Muscle of back (tissue), 3 donors: ENCODE measurements at regions not wholly inside any gene's neighbourhood (a gene's known extent, or its start where the extent isn't known, plus 50 kb on each side); places are given as distances from the start of the nearest gene placed in this dataset.
"Not testable (repeated sequence)": the region's sequence is repeated elsewhere in the genome, so short reads cannot be mapped to it uniquely, and the experiment has no call there.

ENCODE experiments used
- DNase-seq, 3 donors: peaks; one replicate each; pipeline versions ENCODE4 v3.0.0 to v3.0.0-alpha.2; 2013

DNA sequence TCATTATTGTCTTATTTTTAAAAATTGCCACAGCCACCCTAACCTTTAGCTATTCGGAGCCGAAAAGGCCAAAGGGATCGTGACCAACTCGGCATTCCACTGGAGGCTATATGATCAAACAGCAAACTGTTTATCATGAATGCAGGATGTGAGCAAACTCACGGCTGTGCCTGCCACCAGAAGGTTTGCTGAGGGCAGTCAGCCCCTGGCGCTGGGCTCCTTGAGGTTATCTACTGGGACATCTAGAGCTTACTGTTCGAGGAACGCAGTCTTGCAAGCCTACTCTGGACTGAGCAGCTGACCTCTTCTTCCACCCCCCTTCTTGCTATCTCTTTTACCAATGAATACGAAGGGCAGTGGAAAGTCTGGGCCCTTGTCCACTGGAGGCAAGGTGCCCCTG lies 231.5 kb upstream of the TARS1 start:
- DNase-seq, result no peak

DNA sequence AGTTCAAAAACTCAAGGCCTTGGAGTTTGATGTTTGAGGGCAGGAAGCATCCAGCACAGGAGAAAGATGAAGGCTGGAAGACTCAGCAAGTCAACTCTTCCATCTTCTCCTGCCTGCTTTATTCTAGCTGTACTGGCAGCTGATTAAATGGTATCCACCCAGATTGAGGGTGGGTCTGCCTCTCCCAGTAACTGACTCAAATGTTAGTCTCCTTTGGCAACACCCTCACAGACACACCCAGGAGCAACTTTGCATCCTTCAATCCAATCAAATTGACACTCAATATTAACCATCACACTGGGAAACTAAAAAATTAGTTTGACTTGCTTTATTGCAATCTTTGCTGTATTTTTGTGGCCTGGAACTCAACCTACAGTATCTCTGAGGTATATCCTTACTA lies 230.5 kb upstream of the TARS1 start:
- DNase-seq, result not testable (repeated sequence)

DNA sequence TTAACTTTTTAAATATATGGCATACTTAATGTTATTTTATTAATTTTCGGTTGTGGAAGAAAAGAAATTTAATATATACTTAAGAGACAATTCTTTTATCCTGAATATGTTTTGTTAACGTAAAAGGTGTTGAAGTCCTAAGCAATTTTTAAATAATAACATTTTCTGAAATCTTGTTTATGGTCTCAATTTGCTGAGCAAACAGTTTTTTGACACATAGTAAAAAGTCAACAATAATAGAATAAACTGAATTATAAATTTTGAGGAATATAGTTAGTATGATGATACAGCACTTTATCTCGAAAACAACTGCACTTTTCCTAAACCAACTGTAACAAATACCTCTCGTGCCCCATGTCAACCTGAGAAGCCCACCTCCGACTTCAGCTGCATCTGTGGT lies 229.8 kb upstream of the TARS1 start:
- DNase-seq, result no peak

DNA sequence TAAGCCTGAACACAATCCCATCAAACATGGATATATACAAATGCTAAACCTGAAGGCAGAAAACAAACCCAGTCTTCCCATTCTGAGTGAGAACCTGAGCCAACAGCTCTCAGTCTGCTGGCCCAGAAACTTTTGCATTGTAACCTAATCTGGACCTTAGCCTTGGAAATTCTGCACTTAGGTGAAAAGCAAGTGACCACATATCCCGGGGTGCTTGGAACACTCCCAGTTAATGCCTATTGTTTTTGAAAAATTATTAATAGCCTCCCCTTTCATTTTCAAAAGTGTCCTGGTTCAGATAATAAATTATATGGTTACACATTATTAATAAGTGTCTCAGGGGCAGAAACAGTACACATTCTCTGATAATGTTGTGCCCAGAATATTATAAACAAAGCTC lies 228.3 kb upstream of the TARS1 start:
- no peak for DNase-seq

DNA sequence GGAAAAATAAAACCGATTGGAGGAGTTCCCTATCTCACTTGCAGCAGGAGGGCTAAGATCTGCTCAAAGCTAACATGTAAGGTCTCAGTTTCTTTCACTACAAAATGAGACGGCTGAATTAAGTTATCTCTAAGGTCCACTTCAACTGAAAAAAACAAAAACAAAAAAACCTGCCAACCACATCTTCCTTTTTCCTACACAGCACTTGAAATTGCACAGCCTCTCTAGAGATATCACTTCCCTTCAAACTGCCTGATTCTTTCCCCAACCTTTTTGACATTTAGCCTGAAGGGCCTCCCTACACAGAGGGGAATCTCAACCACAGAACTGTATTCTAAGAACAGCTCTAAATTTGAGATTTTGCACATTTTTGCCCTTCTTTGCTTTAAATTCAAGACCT lies 227.9 kb upstream of the TARS1 start:
- no peak for DNase-seq

DNA sequence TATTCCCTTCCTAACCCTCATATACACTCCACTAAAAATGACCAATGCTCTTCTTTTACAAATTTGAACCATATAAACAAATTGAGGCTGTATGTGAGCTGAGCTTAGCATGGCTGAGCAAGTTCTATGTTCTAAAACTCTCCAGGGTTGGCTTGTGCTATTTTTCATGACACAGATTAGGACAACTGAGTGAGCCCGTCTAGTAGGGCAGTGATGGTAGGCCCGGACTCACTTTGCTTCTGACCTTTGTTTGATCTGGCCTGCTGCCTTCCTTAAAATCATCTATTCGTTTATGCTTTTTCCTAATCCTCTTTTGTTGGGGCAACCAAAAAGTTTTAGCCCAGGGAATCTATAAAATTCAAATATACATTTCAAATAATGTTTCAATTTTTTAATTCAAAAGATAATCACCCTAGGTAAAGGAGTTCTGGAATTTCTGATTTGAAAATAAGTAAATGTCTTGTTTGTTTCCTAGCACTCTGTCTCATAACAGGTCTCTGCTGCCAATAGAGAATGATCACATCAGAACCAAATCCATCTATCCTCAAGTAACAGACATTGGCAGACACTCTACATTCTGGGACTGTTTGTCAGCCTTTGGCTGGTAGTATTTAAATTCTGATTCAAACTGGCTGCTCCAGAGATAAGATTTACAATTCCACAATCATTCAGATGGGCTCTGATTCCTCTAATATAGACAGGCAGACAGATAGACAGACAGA lies 217.0 kb upstream of the TARS1 start:
- DNase-seq, result peak; percentile 33 to 71 (median 49)

DNA sequence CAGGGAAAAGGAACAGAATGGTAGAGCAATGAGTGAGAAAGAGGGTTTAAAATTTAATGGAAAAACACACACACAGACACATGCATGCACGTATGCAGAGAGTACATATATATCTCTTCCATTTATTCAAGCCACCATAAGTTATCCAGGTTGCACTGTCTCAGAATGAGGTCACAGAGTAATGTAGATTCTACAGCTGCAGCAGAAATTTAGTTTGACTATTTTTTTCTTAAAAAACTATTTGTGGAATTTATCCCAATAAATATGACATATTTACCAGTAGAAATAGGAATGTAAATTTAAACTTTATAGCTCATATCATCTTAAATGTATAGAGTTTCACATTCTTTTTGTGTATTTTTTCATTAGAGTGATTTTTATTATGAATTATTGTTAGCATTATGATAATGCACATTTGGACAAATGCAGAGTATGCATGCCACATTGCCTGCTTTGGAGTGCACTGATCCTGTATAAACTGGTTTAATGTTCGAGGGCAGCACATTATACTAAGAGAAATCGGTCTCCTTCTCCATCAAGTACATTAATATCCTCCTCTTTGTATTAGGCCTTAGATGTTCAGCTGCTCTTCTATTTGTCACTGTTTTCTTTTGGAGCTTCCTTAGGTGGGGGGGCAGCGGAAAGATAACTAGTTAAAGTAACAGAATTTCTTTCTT lies 216.3 kb upstream of the TARS1 start:
- DNase-seq, result no peak

DNA sequence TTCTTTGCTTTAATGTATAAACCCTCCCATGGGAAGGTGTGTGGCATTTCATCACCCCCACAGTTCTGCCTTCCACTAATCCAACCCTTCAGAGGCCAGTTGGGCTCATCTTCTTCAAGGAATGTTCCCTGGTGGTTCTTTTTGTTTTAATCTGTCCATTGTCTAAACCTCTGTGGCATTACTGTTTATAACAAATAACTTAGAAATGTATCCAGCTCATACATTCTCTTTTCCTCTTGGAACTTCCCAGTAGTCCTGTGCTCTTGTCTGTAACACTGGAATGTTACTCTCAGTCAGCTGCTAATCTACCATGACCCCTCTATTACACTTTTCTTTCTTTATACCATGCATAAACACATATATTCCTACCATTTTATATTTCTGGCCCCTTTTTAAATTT lies 213.5 kb upstream of the TARS1 start:
- no peak for DNase-seq

DNA sequence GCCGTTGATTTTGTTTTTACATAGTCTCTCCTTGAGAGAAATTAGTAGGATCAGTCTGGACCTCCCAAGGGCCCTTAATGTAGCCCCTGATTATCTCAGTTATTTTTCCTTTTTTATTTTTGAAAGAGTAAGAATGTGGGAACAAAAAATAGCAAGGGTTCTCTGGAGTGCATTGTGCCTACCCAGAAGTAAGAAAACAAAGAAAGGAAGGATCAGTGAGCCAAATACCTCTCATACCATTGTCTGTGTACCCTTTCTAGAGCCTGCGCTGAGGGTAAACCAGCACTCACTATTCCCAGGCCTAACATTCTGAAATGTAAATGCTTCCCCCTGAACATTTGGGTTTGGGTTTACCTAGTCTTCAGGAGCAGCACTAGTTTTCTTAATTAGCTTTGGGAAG lies 213.0 kb upstream of the TARS1 start:
- no peak for DNase-seq

DNA sequence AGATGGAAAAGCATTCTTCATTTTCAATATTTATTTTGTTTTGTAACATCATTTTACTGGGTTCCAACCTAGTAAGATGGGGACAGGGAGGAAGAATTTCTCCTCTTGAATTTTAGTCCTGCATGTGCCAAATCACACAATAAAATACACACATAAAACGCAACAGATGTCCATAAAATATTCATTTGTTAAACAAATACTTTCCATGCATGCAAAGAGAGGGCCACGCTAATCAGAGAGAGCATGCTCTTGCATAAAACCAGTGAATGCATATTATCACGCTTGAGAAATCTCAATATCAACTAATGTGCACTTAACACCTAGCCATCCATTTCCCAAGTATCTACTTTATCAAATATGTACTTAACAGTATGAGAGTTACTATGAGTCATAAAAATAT lies 212.6 kb upstream of the TARS1 start:
- DNase-seq, result no peak

DNA sequence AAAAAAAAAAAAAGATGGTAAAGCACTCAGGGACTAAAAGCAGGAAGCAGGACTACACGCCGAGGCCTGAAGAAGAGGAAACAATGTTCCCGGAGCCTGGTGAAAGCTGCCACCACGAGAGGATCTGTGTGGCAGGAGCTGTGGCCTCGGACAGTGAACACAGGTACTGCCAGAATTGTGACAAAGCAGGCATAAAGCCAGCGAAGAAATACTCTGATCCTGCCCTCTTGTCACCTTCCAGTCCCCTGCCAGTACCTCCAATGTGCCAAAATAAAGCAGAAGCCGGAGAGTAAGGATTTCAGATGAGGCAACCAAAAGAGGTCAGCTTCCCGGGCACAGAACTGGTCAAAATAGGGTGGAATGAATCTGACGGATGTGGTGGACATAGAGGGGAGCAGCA lies 211.5 kb upstream of the TARS1 start:
- no peak for DNase-seq

DNA sequence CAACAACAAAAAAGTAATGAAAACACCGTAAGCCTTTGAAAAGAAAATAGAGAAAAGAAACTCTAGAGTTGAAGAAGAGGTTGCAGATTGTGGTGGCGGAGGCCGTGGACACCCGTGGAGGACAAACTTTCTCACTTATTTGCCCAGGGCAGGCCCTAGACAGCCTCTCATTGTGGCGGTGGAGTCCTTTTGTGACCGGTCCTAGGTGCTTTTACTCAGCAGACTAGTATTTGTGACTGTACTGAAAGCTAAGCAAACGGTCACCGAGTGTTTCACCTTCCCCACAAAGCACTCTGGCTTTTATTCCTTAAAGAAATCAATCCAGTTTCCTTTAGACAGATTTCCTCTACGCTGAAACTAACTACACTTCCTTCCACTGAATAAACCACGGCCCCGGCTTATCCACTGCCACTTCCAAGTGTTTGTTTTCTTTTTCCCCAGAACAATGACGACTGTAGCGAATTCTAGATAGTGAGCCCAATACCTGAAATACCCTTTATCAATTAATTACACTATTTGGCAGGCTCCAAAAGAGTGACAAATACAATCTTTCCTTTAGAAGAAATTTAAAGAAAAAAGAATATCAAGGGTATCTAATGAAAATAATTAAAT lies 210.2 kb upstream of the TARS1 start:
- DNase-seq, result no peak

DNA sequence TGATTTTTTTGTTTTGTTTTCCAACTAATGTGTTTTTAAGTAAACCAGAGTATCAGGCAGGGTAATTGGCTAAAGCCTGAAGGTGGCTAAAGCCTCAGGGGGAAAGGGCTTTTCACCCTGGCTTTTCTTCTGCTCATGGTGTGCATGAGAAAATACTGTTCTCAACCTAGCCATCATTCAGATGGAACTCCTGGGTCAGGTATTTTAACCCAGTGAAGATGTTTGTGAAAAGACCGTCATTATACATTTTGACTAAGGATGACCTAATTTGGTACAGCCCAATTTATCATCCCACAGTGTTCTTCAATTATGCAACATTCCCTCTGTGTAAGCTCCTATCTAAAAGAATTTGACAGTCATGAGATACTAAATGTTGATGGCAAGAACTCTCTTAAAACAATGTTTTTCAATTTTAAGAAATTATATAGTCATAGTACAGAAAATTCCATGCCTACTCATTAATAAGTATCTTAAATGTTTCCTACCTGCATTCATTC lies 209.5 kb upstream of the TARS1 start:
- no peak for DNase-seq

DNA sequence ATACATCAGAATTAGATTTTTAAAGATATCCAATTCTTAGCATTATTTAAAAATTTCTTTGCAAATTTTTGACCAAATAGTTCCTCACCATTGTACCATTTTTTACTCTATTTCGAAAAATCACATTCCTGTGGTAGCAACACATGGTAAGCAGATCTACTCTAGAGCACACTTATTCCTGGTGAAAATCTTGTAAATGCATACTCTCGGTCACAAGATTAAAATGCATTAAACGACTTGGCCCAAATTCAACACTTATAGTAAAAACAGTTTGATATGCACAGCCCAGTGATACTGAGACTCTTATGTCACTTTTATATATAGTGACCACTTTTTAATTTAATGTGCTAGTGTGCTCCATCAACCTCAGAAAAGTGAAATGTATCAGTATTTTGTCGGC lies 208.8 kb upstream of the TARS1 start:
- peak in 1 of 3 donors; percentile 41 for DNase-seq

DNA sequence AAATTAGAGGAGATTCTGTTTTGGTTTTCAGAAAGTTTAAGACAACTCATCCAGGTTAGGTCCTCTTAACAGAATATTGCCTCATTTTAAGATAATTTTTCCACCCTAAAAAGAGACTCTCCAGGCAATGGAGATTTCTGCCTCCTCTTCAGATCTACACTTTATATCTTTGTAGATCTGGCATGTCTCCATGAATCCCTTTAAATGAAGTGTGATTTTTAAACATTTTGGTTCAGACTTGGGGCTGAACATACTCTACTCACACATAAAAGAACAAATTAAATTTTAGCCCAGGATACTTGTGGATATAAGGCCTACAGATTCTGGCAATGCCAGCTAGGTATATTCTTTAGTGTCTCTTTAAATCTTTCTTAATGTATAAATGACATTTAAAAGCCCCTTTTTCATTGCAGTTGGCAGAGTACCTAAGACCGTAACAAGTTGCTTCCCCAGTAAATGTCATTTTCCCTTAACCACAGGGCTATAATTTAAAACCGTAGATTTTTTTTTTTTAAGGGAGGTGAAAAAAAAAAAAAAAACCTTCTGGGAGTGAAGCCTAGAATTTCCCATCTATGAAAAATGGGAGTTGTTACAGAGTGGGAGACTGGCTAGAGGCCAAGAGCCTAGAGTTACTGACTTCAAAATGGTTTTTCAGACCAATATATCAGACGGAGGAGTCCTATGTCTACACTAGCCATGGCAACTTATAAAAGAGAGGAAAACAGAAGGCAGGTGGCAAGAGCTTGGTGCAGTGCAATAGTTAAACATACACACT lies 207.8 kb upstream of the TARS1 start:
- DNase-seq, result peak in 1 of 3 donors; percentile 69

DNA sequence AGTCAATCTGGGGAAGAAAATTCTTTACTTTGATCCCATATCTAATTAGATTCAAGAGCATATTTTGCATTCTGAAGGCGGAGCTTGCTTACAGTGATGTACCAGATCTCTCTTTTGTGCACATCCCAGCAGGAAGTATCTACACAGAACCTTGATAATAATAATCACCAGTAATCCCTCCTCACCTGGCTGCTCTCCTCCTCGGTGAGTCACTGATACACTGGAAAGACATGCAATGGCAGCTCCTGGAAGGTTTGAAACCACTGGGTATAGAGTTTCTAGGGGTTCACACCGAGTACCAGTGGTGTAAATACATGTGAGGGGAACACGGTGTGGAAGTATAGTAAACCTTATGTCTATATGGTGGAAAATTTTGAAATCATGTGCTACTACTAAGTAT lies 205.5 kb upstream of the TARS1 start:
- DNase-seq, result no peak

DNA sequence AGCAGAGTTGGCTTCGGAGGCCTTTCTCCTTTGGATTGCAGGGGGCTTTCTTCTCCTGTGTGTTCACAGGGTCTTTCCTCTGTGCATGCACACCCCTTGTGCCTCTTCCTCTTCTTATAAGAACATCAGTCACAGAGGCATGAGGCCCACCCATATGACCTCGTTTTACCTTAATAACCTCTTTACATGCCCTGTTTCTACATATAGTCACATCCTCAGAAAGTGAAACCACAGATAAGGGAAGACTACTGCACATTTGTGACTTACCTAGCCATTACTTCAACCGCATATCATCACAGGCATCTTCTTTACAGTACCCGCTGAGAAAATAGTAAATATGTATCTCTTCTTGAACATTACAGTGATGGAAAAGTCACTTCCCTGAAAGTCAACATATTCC lies 204.9 kb upstream of the TARS1 start:
- DNase-seq, result no peak

DNA sequence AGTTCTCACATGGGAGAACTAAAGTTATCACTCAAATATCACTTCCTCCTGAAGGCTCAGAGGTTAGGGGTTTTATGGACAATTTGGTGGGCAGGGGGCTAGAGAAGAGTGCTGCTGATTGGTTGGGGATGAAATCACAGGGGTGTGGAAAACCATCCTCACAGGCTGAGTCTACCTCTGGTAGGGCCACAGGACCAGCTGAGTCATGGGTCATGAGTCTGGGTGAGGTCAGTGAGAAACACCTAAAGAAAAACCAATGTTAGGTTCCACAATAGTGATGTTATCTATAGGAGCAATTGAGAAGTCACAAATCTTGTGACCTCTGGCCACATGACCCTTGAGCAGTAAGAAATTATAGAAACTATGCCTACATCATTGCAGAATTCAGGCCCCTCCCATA lies 203.3 kb upstream of the TARS1 start:
- DNase-seq, result no peak

DNA sequence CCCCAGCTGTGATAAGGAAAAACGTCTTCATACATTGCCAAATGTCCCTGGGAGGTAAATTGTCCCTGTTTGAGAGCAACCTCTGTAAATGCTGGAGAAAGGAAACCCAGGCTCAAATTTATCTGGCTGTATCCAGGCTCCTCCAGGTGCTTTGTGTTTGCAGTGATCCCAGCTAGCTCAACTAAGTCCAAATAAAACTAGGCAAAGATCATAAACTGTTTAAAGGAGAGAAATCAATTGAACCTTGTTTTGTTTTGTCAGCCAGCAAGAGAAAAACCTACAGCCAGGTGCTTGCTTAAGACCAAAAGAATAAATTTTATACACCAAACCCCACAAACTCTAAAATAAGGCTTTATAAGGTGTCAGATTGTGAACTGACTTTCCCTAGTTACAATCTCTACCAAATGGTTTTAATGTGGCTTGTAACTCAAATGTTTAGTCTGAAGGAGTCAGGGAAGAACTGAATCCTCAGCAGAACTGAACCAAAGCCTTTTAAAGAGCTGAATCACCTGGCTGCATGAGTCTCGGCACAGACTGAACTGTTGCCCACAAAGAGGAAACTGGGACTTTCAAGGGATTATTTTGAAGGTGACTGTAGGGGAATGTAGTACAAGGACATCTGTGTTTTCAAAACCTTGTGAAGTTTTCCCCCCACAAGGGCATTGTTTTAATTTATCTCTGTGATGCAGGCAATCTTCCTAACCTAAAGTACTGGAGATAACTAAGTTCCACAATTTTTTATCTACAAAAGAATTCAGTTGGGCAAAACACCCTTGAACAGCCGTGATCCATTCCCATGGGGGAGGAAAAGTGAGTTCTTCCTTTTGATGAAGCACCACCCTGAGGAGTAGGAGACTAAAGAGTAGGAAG lies 201.7 kb upstream of the TARS1 start:
- no peak for DNase-seq

DNA sequence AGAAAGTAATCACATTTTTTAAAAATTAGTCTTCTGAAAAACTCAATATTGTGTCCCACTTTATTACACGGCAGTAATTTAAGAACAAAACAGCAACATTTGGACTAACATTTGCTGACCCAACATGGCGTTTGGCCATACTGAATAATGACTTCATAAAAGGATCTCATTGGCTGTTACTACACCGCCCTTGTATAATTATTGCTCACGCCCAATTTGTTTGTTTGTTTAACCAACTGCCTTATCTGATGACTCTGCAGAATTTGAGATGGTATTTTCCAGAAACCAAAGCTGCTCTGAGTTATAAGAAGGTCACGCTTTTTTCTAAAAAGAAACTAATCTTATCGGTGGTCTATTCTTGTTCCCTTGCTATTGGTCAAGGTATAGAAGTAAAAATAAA lies 200.2 kb upstream of the TARS1 start:
- DNase-seq, result no peak

DNA sequence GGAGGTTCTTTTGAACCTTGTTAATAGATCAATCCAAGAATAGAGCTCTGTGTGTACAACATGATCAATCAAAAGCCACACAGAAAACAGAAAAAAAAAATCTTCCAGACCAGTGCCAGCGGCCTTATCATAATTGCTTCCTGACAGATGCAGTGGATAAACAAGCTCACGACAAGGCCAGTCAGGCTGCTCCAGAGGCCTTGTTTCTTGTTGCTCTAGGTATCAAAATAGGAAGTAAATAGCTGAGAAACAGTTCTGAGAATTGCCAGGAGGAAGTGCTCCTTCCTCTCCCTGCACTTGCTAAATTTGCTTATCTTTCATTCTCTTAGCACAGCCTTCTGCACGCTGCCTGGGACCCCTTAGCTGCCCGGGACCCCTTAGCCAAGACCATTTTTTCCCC lies 199.0 kb upstream of the TARS1 start:
- peak in 1 of 3 donors; percentile 32 for DNase-seq
